PC-3 (cell line): ENCODE measurements at regions not wholly inside any gene's neighbourhood (a gene's known extent, or its start where the extent isn't known, plus 50 kb on each side); places are given as distances from the start of the nearest gene placed in this dataset.

Source experiments
- ATAC-seq: fragments of 200-7000 bp; cut with Tn5 transposase; 2 replicates; pipeline ENCODE4 v1.9.1; 2020; ENCODE audit warnings: mild to moderate bottlenecking, moderate library complexity
- BruUV-seq: library from RNA; stranded (reverse); fragments of 400-500 nt; replicated peaks from 2 replicates; lab custom pipeline; 2021; lab: Mats Ljungman, UMichigan
- CTCF ChIA-PET: fragments of 300-600 bp; sonication (Branson Sonifier 250); formaldehyde crosslinking; loops from one replicate; lab custom pipeline; 2022; ENCODE audit warnings: antibody characterized with exemption; lab: Charles Lee
- POLR2A ChIA-PET: fragments of 300-600 bp; sonication (Branson Sonifier 250); formaldehyde crosslinking; loops from one replicate; lab custom pipeline; 2022; ENCODE audit warnings: antibody characterized with exemption; ENCODE audit not compliant: unreplicated experiment; lab: Charles Lee
- DNase-seq: peaks from one replicate; pipeline ENCODE4 v3.0.0-alpha.2; 2015
- H2AFZ ChIP-seq: fragments of 300-600 bp; sonication (generic); 2 replicates; pipeline ENCODE4 v1.6.0; 2016; ENCODE audit warnings: antibody characterized with exemption, low read length
- H3F3A ChIP-seq: fragments of 300-600 bp; sonication (generic); one replicate; pipeline ENCODE4 v1.6.0; 2017; ENCODE audit warnings: antibody characterized with exemption, low read length, control low read depth, mild to moderate bottlenecking; ENCODE audit not compliant: unreplicated experiment
- H3K27ac ChIP-seq: fragments of 300-600 bp; sonication (generic); 2 replicates; pipeline ENCODE4 v1.5.1; 2016; ENCODE audit warnings: mild to moderate bottlenecking, low read length
- H3K27me3 ChIP-seq: fragments of 300-600 bp; sonication (generic); 2 replicates; pipeline ENCODE4 v1.6.1; 2016; ENCODE audit warnings: low read length, mixed read lengths
- H3K36me3 ChIP-seq: fragments of 300-600 bp; sonication (generic); 2 replicates; pipeline ENCODE4 v1.6.1; 2016; ENCODE audit warnings: low read depth, mixed run types, low read length, mixed read lengths
- H3K4me1 ChIP-seq: fragments of 300-600 bp; sonication (generic); 2 replicates; pipeline ENCODE4 v1.5.1; 2016; ENCODE audit warnings: low read length; ENCODE audit not compliant: insufficient read depth
- H3K4me2 ChIP-seq: fragments of 300-600 bp; sonication (generic); 2 replicates; pipeline ENCODE4 v1.6.0; 2016; ENCODE audit warnings: low read length
- H3K4me3 ChIP-seq: fragments of 300-600 bp; sonication (generic); 2 replicates; pipeline ENCODE4 v1.5.1; 2016; ENCODE audit warnings: mild to moderate bottlenecking, low read length, mixed read lengths
- H3K79me2 ChIP-seq: fragments of 300-600 bp; sonication (generic); 2 replicates; pipeline ENCODE4 v1.6.1; 2017; ENCODE audit warnings: low read length, mixed read lengths
- H3K9ac ChIP-seq: fragments of 300-600 bp; sonication (generic); 2 replicates; pipeline ENCODE4 v1.6.0; 2016; ENCODE audit warnings: mild to moderate bottlenecking, low read length
- H3K9me2 ChIP-seq: fragments of 300-600 bp; sonication (generic); replicated peaks from 2 replicates; pipeline ENCODE4 v1.6.1; 2016; ENCODE audit warnings: mixed run types, low read length, mixed read lengths
- H3K9me3 ChIP-seq: fragments of 300-600 bp; sonication (generic); 2 replicates; pipeline ENCODE4 v1.6.1; 2016; ENCODE audit warnings: low read length, mixed read lengths
- H4K20me1 ChIP-seq: fragments of 300-600 bp; sonication (generic); 2 replicates; pipeline ENCODE4 v1.6.1; 2016; ENCODE audit warnings: low read length, mixed read lengths
- EZH2 ChIP-seq: fragments of 300-600 bp; sonication (generic); IDR thresholded peaks from one replicate; pipeline ENCODE4 v1.6.1; 2017; ENCODE audit warnings: antibody characterized with exemption, mild to moderate bottlenecking, low read length; ENCODE audit not compliant: unreplicated experiment
- EZH2phosphoT487 ChIP-seq: fragments of 300-600 bp; sonication (generic); IDR thresholded peaks from 2 replicates; pipeline ENCODE4 v1.6.1; 2018; ENCODE audit warnings: mild to moderate bottlenecking, antibody characterized with exemption, low read length, borderline replicate concordance
- intact Hi-C: fragments of 100-400 bp; cut with micrococcal nuclease; formaldehyde crosslinking; loops from 2 replicates; pipeline ENCODE4 v1.9.0; 2023
- TF ChIP-seq, protein P1 (sequence below): fragments of 300-600 bp; sonication (generic); conservative IDR thresholded peaks from 2 replicates; pipeline ENCODE4 v1.5.1; 2017; ENCODE audit warnings: antibody characterized with exemption, low read depth, mild to moderate bottlenecking, low read length

GRCh38 chr6:16950302-16950701 lies 151.5 kb upstream of the STMND1 start:
- Histone ChIP-seq H3K4me3 (no peak overlapping the region), H3K4me1 (peaks cover 22% of the 10 kb centered on the region), H3K27ac (no peak overlapping the region), H3F3A (peaks cover 5% of the 10 kb centered on the region), H3K79me2 (no peaks in the 10 kb centered on the region), H3K9me2 (no peaks in the 10 kb centered on the region), H4K20me1 (no peaks in the 10 kb centered on the region), H3K36me3 (no peaks in the 10 kb centered on the region), H3K9me3 (no peaks in the 10 kb centered on the region), H3K27me3 (no peaks in the 10 kb centered on the region), H2AFZ (no peak overlapping the region), H3K9ac (no peak overlapping the region), H3K4me2 (no peak overlapping the region)
- TF ChIP-seq EZH2phosphoT487 (no peak), EZH2 (no peak)
- TF ChIP-seq, protein P1, sequence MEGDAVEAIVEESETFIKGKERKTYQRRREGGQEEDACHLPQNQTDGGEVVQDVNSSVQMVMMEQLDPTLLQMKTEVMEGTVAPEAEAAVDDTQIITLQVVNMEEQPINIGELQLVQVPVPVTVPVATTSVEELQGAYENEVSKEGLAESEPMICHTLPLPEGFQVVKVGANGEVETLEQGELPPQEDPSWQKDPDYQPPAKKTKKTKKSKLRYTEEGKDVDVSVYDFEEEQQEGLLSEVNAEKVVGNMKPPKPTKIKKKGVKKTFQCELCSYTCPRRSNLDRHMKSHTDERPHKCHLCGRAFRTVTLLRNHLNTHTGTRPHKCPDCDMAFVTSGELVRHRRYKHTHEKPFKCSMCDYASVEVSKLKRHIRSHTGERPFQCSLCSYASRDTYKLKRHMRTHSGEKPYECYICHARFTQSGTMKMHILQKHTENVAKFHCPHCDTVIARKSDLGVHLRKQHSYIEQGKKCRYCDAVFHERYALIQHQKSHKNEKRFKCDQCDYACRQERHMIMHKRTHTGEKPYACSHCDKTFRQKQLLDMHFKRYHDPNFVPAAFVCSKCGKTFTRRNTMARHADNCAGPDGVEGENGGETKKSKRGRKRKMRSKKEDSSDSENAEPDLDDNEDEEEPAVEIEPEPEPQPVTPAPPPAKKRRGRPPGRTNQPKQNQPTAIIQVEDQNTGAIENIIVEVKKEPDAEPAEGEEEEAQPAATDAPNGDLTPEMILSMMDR = no peak
- intact Hi-C loops = loop anchor here (10.0 kb wide), 1 partner anchor 616 kb away; no protein-coding TSS in a partner anchor
- ChIA-PET POLR2A (interaction anchor here (0.6 kb wide), 2 partner anchors 438 to 1054 kb away, joined by 4 read pairs; no protein-coding TSS in a partner anchor), CTCF (no interaction called here)
- ATAC-seq = no peak
- no peak for DNase-seq
- BruUV-seq = no TSS peak

DNA sequence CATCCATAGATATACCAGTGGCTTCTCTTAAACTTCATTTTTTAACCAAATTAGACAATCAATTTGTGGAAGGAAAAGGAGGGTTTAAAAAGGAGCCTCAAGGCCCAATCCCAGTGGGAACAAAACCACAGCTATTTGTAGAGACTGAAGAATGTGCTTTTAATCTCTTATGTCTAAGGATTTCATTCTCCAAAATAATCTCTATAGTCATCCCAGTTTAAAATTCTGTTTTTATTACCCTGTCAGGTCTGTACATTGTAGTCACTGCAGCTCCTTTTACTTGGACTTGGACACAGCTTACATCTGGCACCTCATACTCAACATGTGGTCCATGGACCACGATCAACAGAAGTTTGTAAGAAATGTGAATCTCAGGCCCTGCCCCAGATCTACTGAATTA lies 152.1 kb upstream of the STMND1 start:
- Histone ChIP-seq H3K4me3 (no peak overlapping the region), H3K27me3 (no peaks in the 10 kb centered on the region), H3K36me3 (no peaks in the 10 kb centered on the region), H3K4me2 (no peak overlapping the region), H3K9me2 (no peaks in the 10 kb centered on the region), H3K4me1 (peaks cover 22% of the 10 kb centered on the region), H2AFZ (no peak overlapping the region), H3K9me3 (no peaks in the 10 kb centered on the region), H3K27ac (no peak overlapping the region), H3K79me2 (no peaks in the 10 kb centered on the region), H3F3A (peaks cover 5% of the 10 kb centered on the region), H3K9ac (no peak overlapping the region), H4K20me1 (no peaks in the 10 kb centered on the region)
- TF ChIP-seq EZH2 (no peak), EZH2phosphoT487 (no peak)
- TF ChIP-seq, protein P1 = no peak
- DNase-seq = no peak
- BruUV-seq = no TSS peak
- POLR2A ChIA-PET = no interaction called here
- ATAC-seq = no peak
- intact Hi-C loops = loop anchor here (5.0 to 10.0 kb wide), 3 partner anchors 47 to 615 kb away; no protein-coding TSS in a partner anchor
- CTCF ChIA-PET = no interaction called here

DNA sequence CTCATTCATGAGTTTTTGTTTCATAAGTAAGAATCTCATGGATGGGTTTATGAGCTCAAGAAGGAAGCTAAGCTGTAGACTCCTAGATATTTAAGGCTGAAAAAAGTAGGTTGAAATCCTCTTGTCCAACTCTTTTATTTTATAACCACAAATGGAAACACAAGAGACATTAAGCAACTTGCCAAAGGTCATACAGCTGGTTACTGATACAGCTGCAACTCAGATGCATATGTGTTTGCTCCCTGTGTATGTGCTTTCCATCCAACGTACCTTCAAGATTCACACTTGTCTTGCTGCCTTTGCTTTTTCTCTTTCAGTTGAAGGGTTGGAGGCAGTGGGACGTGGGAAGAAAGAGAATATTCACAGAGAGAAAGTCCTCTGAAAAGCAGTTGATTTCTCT lies 153.5 kb upstream of the STMND1 start:
- Histone ChIP-seq H4K20me1 (no peaks in the 10 kb centered on the region), H3K79me2 (no peaks in the 10 kb centered on the region), H3K27ac (peak overlapping the region; percentile 90), H3K27me3 (no peaks in the 10 kb centered on the region), H3K4me3 (no peak overlapping the region), H3K4me2 (peak overlapping the region; percentile 70), H3K4me1 (peaks cover 22% of the 10 kb centered on the region), H2AFZ (no peak overlapping the region), H3K36me3 (no peaks in the 10 kb centered on the region), H3F3A (peaks cover 5% of the 10 kb centered on the region), H3K9me2 (no peaks in the 10 kb centered on the region), H3K9ac (peak overlapping the region; percentile 47; the same call in 1 of the 2 replicates), H3K9me3 (no peaks in the 10 kb centered on the region)
- intact Hi-C loops = loop anchor here (5.0 kb wide), 2 partner anchors 46 to 101 kb away; no protein-coding TSS in a partner anchor
- no peak for DNase-seq
- TF ChIP-seq EZH2 = no peak
- no peak for TF ChIP-seq EZH2phosphoT487
- TF ChIP-seq, protein P1 = no peak
- POLR2A ChIA-PET = no interaction called here
- BruUV-seq = no TSS peak
- CTCF ChIA-PET = no interaction called here
- no peak for ATAC-seq
